Kidney epithelial cell (primary cell): ENCODE measurements at regions not wholly inside any gene's neighbourhood (a gene's known extent, or its start where the extent isn't known, plus 50 kb on each side); places are given as distances from the start of the nearest gene placed in this dataset.

Source experiments
- DNase-seq: peaks from one replicate; pipeline ENCODE4 v3.0.0-alpha.2; 2010; ENCODE audit warnings: low read depth
- H3K27me3 ChIP-seq: 2 replicates; pipeline ENCODE4 v1.6.0; 2011; ENCODE audit warnings: low read length; ENCODE audit not compliant: control insufficient read depth, insufficient read depth
- H3K36me3 ChIP-seq: 2 replicates; pipeline ENCODE4 v1.5.1; 2011; ENCODE audit warnings: low read length; ENCODE audit not compliant: control insufficient read depth, insufficient read depth
- H3K4me3 ChIP-seq: 2 replicates; pipeline ENCODE4 v1.5.1; 2011; ENCODE audit warnings: low read depth, mild to moderate bottlenecking, control low read depth, low read length
- CTCF ChIP-seq: IDR thresholded peaks from 2 replicates; pipeline ENCODE4 v1.5.1; 2011; ENCODE audit warnings: mild to moderate bottlenecking, moderate library complexity, low read length, control low read depth, inconsistent platforms; ENCODE audit not compliant: insufficient read depth, poor library complexity, severe bottlenecking

GRCh38 chr4:128380306-128380705 is 92.7 kb upstream of the PGRMC2 start:
- TF ChIP-seq CTCF, result no peak
- Histone ChIP-seq H3K36me3 (no peaks in the 10 kb centered on the region), H3K27me3 (no peaks in the 10 kb centered on the region), H3K4me3 (no peak overlapping the region)
- no peak for DNase-seq

DNA sequence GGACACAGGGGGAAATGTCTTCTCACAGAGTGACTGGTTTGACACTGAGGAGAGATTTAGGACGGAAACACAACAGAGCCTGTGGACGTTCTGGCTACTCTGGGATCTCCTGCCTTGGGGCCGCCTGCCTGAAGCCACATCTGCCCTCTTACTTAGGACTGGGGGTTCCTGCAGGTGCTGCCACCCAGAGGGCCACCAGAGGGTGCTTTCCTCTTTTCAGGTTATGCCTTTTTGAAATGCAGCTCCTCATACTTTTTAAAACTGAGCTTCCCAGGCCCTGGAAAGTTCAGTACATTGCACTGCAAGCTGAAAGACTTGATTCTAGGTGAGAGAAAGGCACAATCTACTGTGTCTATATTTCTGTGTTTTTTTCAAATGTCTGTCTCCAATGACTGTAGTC is 92.2 kb upstream of the PGRMC2 start:
- no peaks in the 10 kb centered on the region for H3K36me3 ChIP-seq
- DNase-seq, result no peak
- H3K4me3 ChIP-seq, result no peak overlapping the region
- H3K27me3 ChIP-seq, result no peaks in the 10 kb centered on the region
- TF ChIP-seq CTCF, result peak; percentile 73

- no peaks in the 10 kb centered on the region for H3K27me3 ChIP-seq
- H3K36me3 ChIP-seq, result no peaks in the 10 kb centered on the region
- H3K4me3 ChIP-seq, result no peak overlapping the region
- TF ChIP-seq CTCF, result no peak
- DNase-seq, result no peak
Observed at GRCh38 chr4:128378668-128379067, 91.1 kb upstream of the PGRMC2 start.

- TF ChIP-seq CTCF, result no peak
- no peak for DNase-seq
- H3K4me3 ChIP-seq, result no peak overlapping the region
- no peaks in the 10 kb centered on the region for H3K27me3 ChIP-seq
- H3K36me3 ChIP-seq, result no peaks in the 10 kb centered on the region
Observed at GRCh38 chr4:128376958-128377357, 89.3 kb upstream of the PGRMC2 start.

- DNase-seq, result no peak
- Histone ChIP-seq H3K4me3 (no peak overlapping the region), H3K36me3 (no peaks in the 10 kb centered on the region), H3K27me3 (no peaks in the 10 kb centered on the region)
- TF ChIP-seq CTCF, result no peak
Observed at GRCh38 chr4:128376303-128376702, 88.7 kb upstream of the PGRMC2 start.

GRCh38 chr4:128373628-128374027 is 86.0 kb upstream of the PGRMC2 start:
- Histone ChIP-seq H3K4me3 (no peak overlapping the region), H3K36me3 (no peaks in the 10 kb centered on the region), H3K27me3 (no peaks in the 10 kb centered on the region)
- no peak for TF ChIP-seq CTCF
- no peak for DNase-seq
